IPS-18a (cell line): ENCODE measurements at regions not wholly inside any gene's neighbourhood (a gene's known extent, or its start where the extent isn't known, plus 50 kb on each side); places are given as distances from the start of the nearest gene placed in this dataset.

Source experiments
- H3K27ac ChIP-seq: one replicate; pipeline ENCODE4 v1.5.1; 2013; ENCODE audit warnings: low read length
- H3K27me3 ChIP-seq: one replicate; pipeline ENCODE4 v1.6.1; 2013; ENCODE audit warnings: mild to moderate bottlenecking, low read length; ENCODE audit not compliant: control insufficient read depth, insufficient read depth
- H3K36me3 ChIP-seq: one replicate; pipeline ENCODE4 v1.6.1; 2013; ENCODE audit warnings: low read depth, low read length; ENCODE audit not compliant: control insufficient read depth
- H3K4me1 ChIP-seq: one replicate; pipeline ENCODE4 v1.6.1; 2013; ENCODE audit warnings: low read depth, low read length; ENCODE audit not compliant: control insufficient read depth
- H3K4me3 ChIP-seq: one replicate; pipeline ENCODE4 v1.5.1; 2013; ENCODE audit warnings: low read length
- H3K9ac ChIP-seq: one replicate; pipeline ENCODE4 v1.6.1; 2013; ENCODE audit warnings: mild to moderate bottlenecking, low read length, moderate library complexity
- H3K9me3 ChIP-seq: one replicate; pipeline ENCODE4 v1.6.1; 2013; ENCODE audit warnings: low read depth, low read length; ENCODE audit not compliant: control insufficient read depth

DNA sequence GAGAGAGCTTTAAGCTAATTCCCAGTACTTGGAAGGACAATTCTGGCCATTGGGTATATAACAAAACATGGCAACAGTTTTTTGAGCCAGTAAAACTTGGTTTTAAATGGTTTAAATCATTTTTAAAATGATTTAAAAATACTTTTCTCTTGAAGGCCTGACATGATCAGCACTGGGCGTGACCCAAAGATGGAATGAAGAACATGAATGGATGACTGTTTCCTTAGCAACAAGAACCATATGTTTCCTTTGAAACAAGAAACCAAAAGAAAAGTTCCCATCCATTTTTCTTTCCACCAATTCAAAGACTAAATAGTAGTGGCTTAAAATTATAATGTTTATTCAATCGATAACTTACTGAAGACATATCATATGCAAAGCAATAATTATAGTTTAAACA lies 348.3 kb upstream of the FIGN start:
- Histone ChIP-seq H3K4me3 (no peak overlapping the region), H3K9ac (no peak overlapping the region), H3K4me1 (no peaks in the 10 kb centered on the region), H3K27ac (no peak overlapping the region), H3K9me3 (no peaks in the 10 kb centered on the region), H3K36me3 (no peaks in the 10 kb centered on the region), H3K27me3 (no peaks in the 10 kb centered on the region)

- Histone ChIP-seq H3K27ac (no peak overlapping the region), H3K36me3 (no peaks in the 10 kb centered on the region), H3K4me1 (no peaks in the 10 kb centered on the region), H3K4me3 (no peak overlapping the region), H3K9me3 (no peaks in the 10 kb centered on the region), H3K9ac (no peak overlapping the region), H3K27me3 (no peaks in the 10 kb centered on the region)
Observed at GRCh38 chr2:164080486-164080885, 344.7 kb upstream of the FIGN start.

DNA sequence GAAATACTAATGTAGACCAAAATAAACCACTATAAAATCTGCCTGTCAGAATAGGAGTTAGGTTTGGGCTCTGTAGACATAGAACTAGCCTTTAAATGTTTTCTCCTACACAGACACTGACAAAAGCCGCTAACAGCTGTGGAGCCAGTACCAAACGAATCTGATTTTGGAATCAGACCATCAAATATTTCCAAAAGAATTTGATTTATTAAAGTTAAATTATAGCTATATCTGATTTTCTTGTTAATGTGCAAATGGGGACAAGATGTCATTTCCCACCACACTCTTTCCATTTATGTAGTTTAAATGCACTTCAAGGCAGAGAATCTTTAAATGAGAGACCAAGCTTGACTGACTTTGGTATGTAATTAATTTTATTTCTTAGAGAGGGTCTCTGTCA lies 343.4 kb upstream of the FIGN start:
- no peak overlapping the region for H3K4me3 ChIP-seq
- no peak overlapping the region for H3K9ac ChIP-seq
- H3K4me1 ChIP-seq = no peaks in the 10 kb centered on the region
- H3K27me3 ChIP-seq = no peaks in the 10 kb centered on the region
- H3K36me3 ChIP-seq = no peaks in the 10 kb centered on the region
- H3K27ac ChIP-seq = no peak overlapping the region
- H3K9me3 ChIP-seq = no peaks in the 10 kb centered on the region

DNA sequence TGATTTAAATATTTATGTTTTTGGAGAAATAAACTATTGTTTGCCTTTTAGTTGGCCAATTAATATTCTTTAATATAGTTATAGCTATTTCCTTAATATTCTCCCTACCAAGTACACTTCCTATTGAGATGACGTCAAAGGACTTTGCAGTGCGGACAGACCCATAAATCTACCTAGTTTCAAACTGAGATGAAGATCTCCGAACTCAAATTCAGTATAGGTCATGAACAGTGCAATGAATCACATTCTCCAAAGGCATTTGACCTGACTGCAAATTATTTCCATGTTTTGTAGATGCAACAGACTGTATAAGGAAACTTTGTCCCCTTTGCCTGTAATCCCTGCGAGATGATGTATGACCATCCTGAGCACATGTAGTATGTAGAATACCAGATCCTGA lies 342.6 kb upstream of the FIGN start:
- H3K36me3 ChIP-seq = no peaks in the 10 kb centered on the region
- H3K9me3 ChIP-seq = no peaks in the 10 kb centered on the region
- H3K27me3 ChIP-seq = no peaks in the 10 kb centered on the region
- no peaks in the 10 kb centered on the region for H3K4me1 ChIP-seq
- H3K27ac ChIP-seq = no peak overlapping the region
- H3K9ac ChIP-seq = no peak overlapping the region
- H3K4me3 ChIP-seq = no peak overlapping the region

- H3K27me3 ChIP-seq = no peaks in the 10 kb centered on the region
- H3K9me3 ChIP-seq = no peaks in the 10 kb centered on the region
- H3K4me3 ChIP-seq = no peak overlapping the region
- H3K9ac ChIP-seq = no peak overlapping the region
- H3K4me1 ChIP-seq = peaks cover 8% of the 10 kb centered on the region
- H3K36me3 ChIP-seq = no peaks in the 10 kb centered on the region
- H3K27ac ChIP-seq = no peak overlapping the region
Observed at GRCh38 chr2:164073101-164074074, 337.6 kb upstream of the FIGN start.

DNA sequence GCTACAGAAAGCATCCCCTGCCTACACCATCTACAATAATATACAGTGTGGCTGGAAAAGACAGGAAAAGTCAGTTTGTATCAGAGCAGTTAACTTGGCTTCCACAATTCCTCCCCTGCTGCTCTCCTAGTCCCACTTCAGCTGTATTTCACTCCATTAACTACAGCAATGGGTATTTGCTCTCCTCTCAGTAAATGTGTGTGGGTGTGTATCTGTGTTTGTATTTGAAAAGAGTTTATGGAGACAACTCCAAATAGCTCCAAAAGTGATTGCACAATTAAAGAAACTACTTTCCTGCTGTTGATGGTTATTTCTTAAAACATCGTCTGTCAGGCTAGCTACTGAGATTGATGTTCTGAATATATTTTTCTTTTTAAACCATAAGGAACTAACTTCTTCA lies 333.7 kb upstream of the FIGN start:
- Histone ChIP-seq H3K9me3 (no peaks in the 10 kb centered on the region), H3K4me1 (peaks cover 17% of the 10 kb centered on the region), H3K27me3 (no peaks in the 10 kb centered on the region), H3K36me3 (no peaks in the 10 kb centered on the region), H3K27ac (no peak overlapping the region), H3K9ac (no peak overlapping the region), H3K4me3 (no peak overlapping the region)

- H3K27me3 ChIP-seq = no peaks in the 10 kb centered on the region
Observed at GRCh38 chr2:164068063-164068462, 332.3 kb upstream of the FIGN start.

GRCh38 chr2:164066095-164066494 lies 330.3 kb upstream of the FIGN start:
- H3K27ac ChIP-seq = no peak overlapping the region
- H3K27me3 ChIP-seq = no peaks in the 10 kb centered on the region
- H3K4me1 ChIP-seq = peaks cover 17% of the 10 kb centered on the region
- no peak overlapping the region for H3K9ac ChIP-seq
- no peak overlapping the region for H3K4me3 ChIP-seq
- H3K36me3 ChIP-seq = no peaks in the 10 kb centered on the region
- no peaks in the 10 kb centered on the region for H3K9me3 ChIP-seq

More at GRCh38 chr2:164068063-164068462, 332.3 kb upstream of the FIGN start:
- Histone ChIP-seq H3K9me3 (no peaks in the 10 kb centered on the region), H3K9ac (no peak overlapping the region), H3K27ac (no peak overlapping the region), H3K4me1 (peaks cover 17% of the 10 kb centered on the region), H3K36me3 (no peaks in the 10 kb centered on the region), H3K4me3 (no peak overlapping the region)

- Histone ChIP-seq H3K4me3 (no peak overlapping the region), H3K27me3 (no peaks in the 10 kb centered on the region)
Observed at GRCh38 chr2:164065038-164065437, 329.2 kb upstream of the FIGN start.

DNA sequence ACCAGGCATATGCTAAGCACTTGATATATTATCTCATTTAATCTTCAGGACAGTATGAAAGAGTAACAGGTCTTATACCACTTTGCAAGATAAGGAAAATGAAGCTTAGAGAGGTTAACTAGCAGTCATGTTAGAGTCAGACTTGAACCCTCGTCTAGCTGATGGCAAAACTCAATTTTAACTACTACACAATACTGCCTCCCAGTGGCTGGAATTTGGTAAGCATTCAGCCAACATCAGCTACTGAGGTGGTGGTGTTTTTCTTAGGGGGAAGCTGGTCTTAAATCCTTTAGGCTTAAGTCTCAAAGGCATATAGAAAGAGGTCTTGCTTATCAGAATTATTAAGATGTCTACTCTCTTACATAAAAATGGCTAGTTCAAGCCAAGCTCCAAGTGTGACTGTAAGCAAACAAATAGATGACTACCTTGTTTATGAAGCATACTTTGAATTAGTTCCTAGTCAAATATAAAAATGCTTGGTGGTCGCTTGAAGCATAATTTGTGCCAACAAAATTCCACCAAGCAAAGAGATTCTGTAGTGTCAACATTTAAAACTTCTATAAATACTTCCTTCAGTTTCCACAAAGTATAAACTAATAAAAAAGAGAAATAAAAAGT lies 325.4 kb upstream of the FIGN start:
- no peaks in the 10 kb centered on the region for H3K4me1 ChIP-seq
- H3K27ac ChIP-seq = no peak overlapping the region
- H3K9ac ChIP-seq = no peak overlapping the region
- no peaks in the 10 kb centered on the region for H3K27me3 ChIP-seq
- no peaks in the 10 kb centered on the region for H3K36me3 ChIP-seq
- no peak overlapping the region for H3K4me3 ChIP-seq
- H3K9me3 ChIP-seq = no peaks in the 10 kb centered on the region

More at GRCh38 chr2:164065038-164065437, 329.2 kb upstream of the FIGN start:
- Histone ChIP-seq H3K27ac (no peak overlapping the region), H3K9ac (no peak overlapping the region), H3K36me3 (no peaks in the 10 kb centered on the region), H3K4me1 (peaks cover 17% of the 10 kb centered on the region), H3K9me3 (no peaks in the 10 kb centered on the region)

DNA sequence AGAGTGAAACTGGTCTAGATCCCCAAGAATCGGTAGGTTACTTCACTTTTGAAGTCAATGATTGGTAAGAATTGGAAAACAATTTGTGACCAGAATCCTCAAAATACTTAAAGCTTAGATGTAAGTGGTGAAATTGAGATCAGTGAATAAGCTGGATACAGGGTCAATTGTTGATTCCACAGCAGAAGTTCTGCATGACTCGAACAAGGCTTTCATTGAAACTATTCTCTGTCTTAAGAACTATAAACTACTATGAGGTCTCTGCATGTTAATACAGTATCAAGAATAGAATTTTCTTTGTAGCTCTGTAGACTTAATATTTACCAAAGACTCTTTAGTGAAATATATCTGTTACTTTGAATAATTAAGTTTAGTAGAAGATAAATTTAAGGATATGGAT lies 324.2 kb upstream of the FIGN start:
- H3K4me3 ChIP-seq = no peak overlapping the region
- H3K27me3 ChIP-seq = no peaks in the 10 kb centered on the region
- no peak overlapping the region for H3K27ac ChIP-seq
- no peak overlapping the region for H3K9ac ChIP-seq
- no peaks in the 10 kb centered on the region for H3K4me1 ChIP-seq
- no peaks in the 10 kb centered on the region for H3K36me3 ChIP-seq
- H3K9me3 ChIP-seq = no peaks in the 10 kb centered on the region

DNA sequence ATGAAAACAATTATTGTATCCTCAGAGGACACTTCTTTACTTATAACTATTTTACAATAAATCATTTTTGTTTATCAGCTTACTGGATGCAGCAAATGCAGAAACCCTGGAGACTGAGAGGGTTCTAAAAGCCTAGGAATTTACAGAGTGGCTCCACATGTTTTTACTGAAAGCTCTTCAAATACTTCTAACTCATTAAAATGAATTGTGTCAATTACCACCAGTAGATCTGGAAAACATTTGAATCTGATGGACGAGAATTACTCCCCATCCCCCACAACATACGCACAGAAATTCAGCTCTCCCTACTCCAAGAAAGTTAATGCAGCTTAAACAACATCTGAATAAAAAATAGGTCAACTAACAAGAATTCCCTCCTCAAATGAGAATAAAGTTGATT lies 319.8 kb upstream of the FIGN start:
- Histone ChIP-seq H3K27ac (no peak overlapping the region), H3K4me1 (no peaks in the 10 kb centered on the region), H3K27me3 (no peaks in the 10 kb centered on the region), H3K9me3 (no peaks in the 10 kb centered on the region), H3K4me3 (no peak overlapping the region), H3K36me3 (no peaks in the 10 kb centered on the region), H3K9ac (no peak overlapping the region)
